ENCODE measurements at regions not wholly inside any gene's neighbourhood (a gene's known extent, or its start where the extent isn't known, plus 50 kb on each side); places are given as distances from the start of the nearest gene placed in this dataset.

GRCh38 chr10:91115618-91116390 lies 104.7 kb upstream of the PCGF5 start:
- DNase-seq (ENCODE audit: low spot score): no peak
- intact Hi-C loops (cut with DNase I): no loop called here

GRCh38 chr10:91117505-91117904 lies 103.0 kb upstream of the PCGF5 start:
- intact Hi-C loops (cut with DNase I): no loop called here
- no peak for DNase-seq (ENCODE audit: low spot score)

GRCh38 chr10:91120348-91120747 lies 100.1 kb upstream of the PCGF5 start:
- DNase-seq (ENCODE audit: low spot score): no peak
- intact Hi-C loops (cut with DNase I): no loop called here

GRCh38 chr10:91123261-91123660 lies 97.2 kb upstream of the PCGF5 start:
- intact Hi-C loops (cut with DNase I): no loop called here
- no peak for DNase-seq (ENCODE audit: low spot score)

- DNase-seq (ENCODE audit: low spot score): no peak
- intact Hi-C loops (cut with DNase I): no loop called here
Measured at GRCh38 chr10:91124016-91124415, 96.4 kb upstream of the PCGF5 start.

- no peak for DNase-seq (ENCODE audit: low spot score)
- intact Hi-C loops (cut with DNase I): no loop called here
Measured at GRCh38 chr10:91126471-91126870, 94.0 kb upstream of the PCGF5 start.

GRCh38 chr10:91127341-91128082 lies 93.0 kb upstream of the PCGF5 start:
- intact Hi-C loops (cut with DNase I): no loop called here
- no peak for DNase-seq (ENCODE audit: low spot score)

- intact Hi-C loops (cut with DNase I): no loop called here
- no peak for DNase-seq (ENCODE audit: low spot score)
Measured at GRCh38 chr10:91135113-91135512, 85.3 kb upstream of the PCGF5 start.

- DNase-seq (ENCODE audit: low spot score): no peak
- intact Hi-C loops (cut with DNase I): no loop called here
Measured at GRCh38 chr10:91137011-91137643, 83.3 kb upstream of the PCGF5 start.

GRCh38 chr10:91137822-91138221 lies 82.6 kb upstream of the PCGF5 start:
- DNase-seq (ENCODE audit: low spot score): no peak
- intact Hi-C loops (cut with DNase I): no loop called here

- DNase-seq (ENCODE audit: low spot score): no peak
- intact Hi-C loops (cut with DNase I): no loop called here
Measured at GRCh38 chr10:91140995-91141549, 79.4 kb upstream of the PCGF5 start.

- intact Hi-C loops (cut with DNase I): no loop called here
- no peak for DNase-seq (ENCODE audit: low spot score)
Measured at GRCh38 chr10:91144961-91145360, 75.5 kb upstream of the PCGF5 start.

GRCh38 chr10:91146146-91146545 lies 74.3 kb upstream of the PCGF5 start:
- no peak for DNase-seq (ENCODE audit: low spot score)
- intact Hi-C loops (cut with DNase I): no loop called here

- intact Hi-C loops (cut with DNase I): no loop called here
Measured at GRCh38 chr10:91149550-91149949, 70.9 kb upstream of the PCGF5 start.

GRCh38 chr10:91150631-91151030 lies 69.8 kb upstream of the PCGF5 start:
- DNase-seq (ENCODE audit: low spot score): no peak
- intact Hi-C loops (cut with DNase I): no loop called here

More at GRCh38 chr10:91149550-91149949, 70.9 kb upstream of the PCGF5 start:
- DNase-seq (ENCODE audit: low spot score): no peak

- no peak for DNase-seq (ENCODE audit: low spot score)
- intact Hi-C loops (cut with DNase I): no loop called here
Measured at GRCh38 chr10:91153508-91153907, 67.0 kb upstream of the PCGF5 start.

GRCh38 chr10:91154842-91155241 lies 65.6 kb upstream of the PCGF5 start:
- DNase-seq (ENCODE audit: low spot score): no peak
- intact Hi-C loops (cut with DNase I): no loop called here

GRCh38 chr10:91156196-91156595 lies 64.3 kb upstream of the PCGF5 start:
- intact Hi-C loops (cut with DNase I): no loop called here

GRCh38 chr10:91159254-91159783 lies 61.1 kb upstream of the PCGF5 start:
- intact Hi-C loops (cut with DNase I): no loop called here

More at GRCh38 chr10:91156196-91156595, 64.3 kb upstream of the PCGF5 start:
- no peak for DNase-seq (ENCODE audit: low spot score)

GRCh38 chr10:91162050-91162494 lies 58.4 kb upstream of the PCGF5 start:
- no peak for DNase-seq (ENCODE audit: low spot score)
- intact Hi-C loops (cut with DNase I): loop anchor here (2.0 to 5.0 kb wide), 3 partner anchors 59 to 90 kb away; partner anchors contain the start of gene PCGF5

More at GRCh38 chr10:91159254-91159783, 61.1 kb upstream of the PCGF5 start:
- DNase-seq (ENCODE audit: low spot score): no peak

Measured in cardiac septum (tissue), 1 donor.